ENCODE measurements at regions not wholly inside any gene's neighbourhood (a gene's known extent, or its start where the extent isn't known, plus 50 kb on each side); places are given as distances from the start of the nearest gene placed in this dataset.
"Not testable (repeated sequence)": the region's sequence is repeated elsewhere in the genome, so short reads cannot be mapped to it uniquely, and the experiment has no call there.

- H3K27ac Mint-ChIP-seq, result no peak overlapping the region
- no peak for DNase-seq (ENCODE audit: low spot score)
- H3K4me1 Mint-ChIP-seq (ENCODE audit: low read depth), result no peaks in the 10 kb centered on the region
- H3K4me3 Mint-ChIP-seq (ENCODE audit: low read depth), result no peak overlapping the region
- H3K9me3 Mint-ChIP-seq, result peaks cover 14% of the 10 kb centered on the region
- H3K27me3 Mint-ChIP-seq (ENCODE audit: low read depth), result peaks cover 31% of the 10 kb centered on the region
- peaks cover 7% of the 10 kb centered on the region for H3K36me3 Mint-ChIP-seq (ENCODE audit: low read depth)
- intact Hi-C loops (cut with micrococcal nuclease), result no loop called here
These were observed 125.2 kb downstream of the ANXA2 start for GRCh38 chr15:60272623-60273022.

- H3K4me1 Mint-ChIP-seq (ENCODE audit: low read depth), result no peaks in the 10 kb centered on the region
- no peak overlapping the region for H3K4me3 Mint-ChIP-seq (ENCODE audit: low read depth)
- DNase-seq (ENCODE audit: low spot score), result no peak
- H3K9me3 Mint-ChIP-seq, result peaks cover 14% of the 10 kb centered on the region
- peaks cover 26% of the 10 kb centered on the region for H3K27me3 Mint-ChIP-seq (ENCODE audit: low read depth)
- no peak overlapping the region for H3K27ac Mint-ChIP-seq
- peaks cover 7% of the 10 kb centered on the region for H3K36me3 Mint-ChIP-seq (ENCODE audit: low read depth)
- intact Hi-C loops (cut with micrococcal nuclease), result no loop called here
These were observed 122.2 kb downstream of the ANXA2 start for GRCh38 chr15:60275624-60276023.

GRCh38 chr15:60278879-60279278 lies 118.9 kb downstream of the ANXA2 start:
- intact Hi-C loops (cut with micrococcal nuclease), result no loop called here
- Mint-ChIP-seq H3K4me3 (ENCODE audit: low read depth) (no peak overlapping the region), H3K27me3 (ENCODE audit: low read depth) (peaks cover 39% of the 10 kb centered on the region), H3K27ac (no peak overlapping the region), H3K9me3 (peaks cover 14% of the 10 kb centered on the region), H3K36me3 (ENCODE audit: low read depth) (peaks cover 7% of the 10 kb centered on the region), H3K4me1 (ENCODE audit: low read depth) (no peaks in the 10 kb centered on the region)
- DNase-seq (ENCODE audit: low spot score), result no peak

- peaks cover 5% of the 10 kb centered on the region for H3K36me3 Mint-ChIP-seq (ENCODE audit: low read depth)
- no peak overlapping the region for H3K27ac Mint-ChIP-seq
- intact Hi-C loops (cut with micrococcal nuclease), result no loop called here
- no peak overlapping the region for H3K4me3 Mint-ChIP-seq (ENCODE audit: low read depth)
- no peaks in the 10 kb centered on the region for H3K4me1 Mint-ChIP-seq (ENCODE audit: low read depth)
- DNase-seq (ENCODE audit: low spot score), result no peak
- H3K9me3 Mint-ChIP-seq, result peaks cover 11% of the 10 kb centered on the region
- H3K27me3 Mint-ChIP-seq (ENCODE audit: low read depth), result peaks cover 45% of the 10 kb centered on the region
These were observed 117.5 kb downstream of the ANXA2 start for GRCh38 chr15:60280259-60280658.

- no peak for DNase-seq (ENCODE audit: low spot score)
- no peak overlapping the region for H3K27ac Mint-ChIP-seq
- H3K27me3 Mint-ChIP-seq (ENCODE audit: low read depth), result peaks cover 36% of the 10 kb centered on the region
- H3K36me3 Mint-ChIP-seq (ENCODE audit: low read depth), result no peaks in the 10 kb centered on the region
- H3K4me3 Mint-ChIP-seq (ENCODE audit: low read depth), result no peak overlapping the region
- H3K9me3 Mint-ChIP-seq, result no peaks in the 10 kb centered on the region
- no peaks in the 10 kb centered on the region for H3K4me1 Mint-ChIP-seq (ENCODE audit: low read depth)
- intact Hi-C loops (cut with micrococcal nuclease), result no loop called here
These were observed 113.8 kb downstream of the ANXA2 start for GRCh38 chr15:60283936-60284335.

GRCh38 chr15:60295901-60296300 lies 101.9 kb downstream of the ANXA2 start:
- H3K36me3 Mint-ChIP-seq (ENCODE audit: low read depth); H3K27me3 Mint-ChIP-seq (ENCODE audit: low read depth); H3K9me3 Mint-ChIP-seq; H3K4me3 Mint-ChIP-seq (ENCODE audit: low read depth); intact Hi-C loops (cut with micrococcal nuclease); H3K4me1 Mint-ChIP-seq (ENCODE audit: low read depth); H3K27ac Mint-ChIP-seq; DNase-seq (ENCODE audit: low spot score): not testable (repeated sequence)

GRCh38 chr15:60297047-60297446 lies 100.7 kb downstream of the ANXA2 start:
- Mint-ChIP-seq H3K4me3 (ENCODE audit: low read depth) (no peak overlapping the region), H3K36me3 (ENCODE audit: low read depth) (no peaks in the 10 kb centered on the region), H3K9me3 (no peaks in the 10 kb centered on the region), H3K4me1 (ENCODE audit: low read depth) (no peaks in the 10 kb centered on the region), H3K27ac (no peak overlapping the region), H3K27me3 (ENCODE audit: low read depth) (peaks cover 3% of the 10 kb centered on the region)
- DNase-seq (ENCODE audit: low spot score), result no peak
- intact Hi-C loops (cut with micrococcal nuclease), result no loop called here

Measured in activated T-helper 2 cell treated with anti-CD3 and anti-CD28 coated beads, Interferon-gamma antibody, Interleukin-2, Interleukin-4, amounts not matched to agents 10 μg/mL and 5 μg/mL and 100 μg/mL, durations not matched to agents 14 hours and 24 hours and 36 hours (primary cell).